ENCODE measurements at regions not wholly inside any gene's neighbourhood (a gene's known extent, or its start where the extent isn't known, plus 50 kb on each side); places are given as distances from the start of the nearest gene placed in this dataset.
A peak's percentile ranks its signal among the peaks of the same experiment; 100 is the strongest.

DNA sequence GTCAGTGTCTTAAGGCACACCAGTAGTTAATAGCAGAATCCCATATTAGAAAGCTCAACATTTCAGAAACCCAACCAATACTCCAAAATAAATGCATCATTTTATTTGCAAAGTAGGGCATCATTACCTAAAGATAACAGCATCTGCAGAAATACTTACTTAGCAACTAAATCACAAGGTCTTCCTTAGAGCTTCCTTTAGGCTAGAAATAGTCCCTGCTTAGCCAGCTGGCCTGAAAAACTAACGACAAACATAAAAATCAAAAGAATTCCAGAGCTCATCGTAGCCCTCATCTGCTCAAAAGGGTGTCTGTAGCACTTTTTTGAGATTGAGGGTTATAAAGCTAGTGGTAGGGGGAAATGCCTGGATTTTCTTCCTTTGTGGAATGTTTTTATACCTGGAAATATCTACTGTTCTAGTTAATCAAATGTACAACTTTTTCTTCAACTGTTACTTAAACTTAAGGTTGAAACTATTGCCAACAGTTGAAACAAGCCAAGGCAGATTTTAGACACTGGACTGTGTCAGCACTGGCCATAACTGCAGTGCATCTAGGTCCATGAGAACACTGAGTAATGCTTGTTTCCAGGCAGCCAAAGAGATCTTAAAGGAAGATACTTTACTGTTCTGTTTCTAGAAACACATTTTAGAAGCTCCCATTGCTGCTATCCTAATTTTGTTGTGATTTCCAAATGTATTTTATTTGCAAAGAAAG is 129.4 kb upstream of the RASA1 start:
- DNase-seq (ENCODE audit: low read depth): peak; percentile 25

DNA sequence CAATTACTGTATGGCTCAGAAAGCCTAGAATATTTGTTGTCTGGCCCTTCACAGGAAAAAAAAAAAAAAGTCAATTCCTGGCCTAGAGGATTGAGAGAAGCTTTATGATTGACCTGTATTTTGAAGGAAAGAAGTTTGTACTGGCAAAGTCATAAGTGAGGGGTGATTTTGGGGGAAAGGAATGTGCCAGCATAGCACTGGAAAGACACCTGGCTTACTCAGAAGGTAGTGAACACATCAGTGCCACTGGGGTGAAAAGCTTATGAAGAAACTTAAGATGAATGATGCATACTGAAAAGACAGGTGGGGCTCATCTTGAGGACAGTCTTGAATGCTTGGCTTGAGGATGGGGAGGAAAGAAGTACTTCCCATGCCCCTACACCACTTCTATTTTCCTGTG is 127.9 kb upstream of the RASA1 start:
- DNase-seq (ENCODE audit: low read depth): no peak

DNA sequence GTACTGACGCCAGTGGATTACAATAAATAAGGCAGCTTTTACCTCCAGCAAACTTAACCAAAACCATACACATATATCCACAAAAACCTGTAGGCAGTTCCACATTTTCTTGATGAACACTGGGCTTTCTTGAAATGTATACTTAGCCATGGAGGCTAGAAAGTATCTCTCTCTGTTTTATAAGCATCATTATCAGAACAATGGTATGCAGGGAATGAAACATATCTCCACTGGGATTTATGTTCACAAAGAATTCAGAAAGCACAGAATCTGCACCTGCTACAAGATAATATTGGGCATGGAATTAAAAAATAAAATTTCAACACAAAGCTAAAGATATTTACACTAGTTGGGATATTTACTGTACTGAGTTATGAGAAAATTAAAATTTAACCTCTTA is 126.1 kb upstream of the RASA1 start:
- no peak for DNase-seq (ENCODE audit: low read depth)

DNA sequence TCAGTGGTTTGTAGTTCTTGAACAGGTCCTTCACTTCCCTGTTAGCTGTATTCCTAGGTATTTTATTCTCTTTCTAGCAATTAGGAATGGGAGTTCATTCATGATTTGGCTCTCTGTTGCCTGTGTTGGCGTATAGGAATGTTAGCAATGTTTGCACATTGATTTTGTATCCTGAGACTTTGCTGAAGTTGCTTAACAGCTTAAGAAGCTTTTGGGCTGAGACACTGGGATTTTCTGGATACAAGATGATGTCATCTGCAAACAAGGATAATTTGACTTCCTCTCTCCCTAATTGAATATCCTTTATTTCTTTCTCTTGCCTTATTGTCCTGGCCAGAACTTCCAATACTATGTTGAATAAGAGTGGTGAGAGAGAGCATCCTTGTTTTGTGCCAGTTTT is 121.8 kb upstream of the RASA1 start:
- peak; percentile 61 for DNase-seq (ENCODE audit: low read depth)

DNA sequence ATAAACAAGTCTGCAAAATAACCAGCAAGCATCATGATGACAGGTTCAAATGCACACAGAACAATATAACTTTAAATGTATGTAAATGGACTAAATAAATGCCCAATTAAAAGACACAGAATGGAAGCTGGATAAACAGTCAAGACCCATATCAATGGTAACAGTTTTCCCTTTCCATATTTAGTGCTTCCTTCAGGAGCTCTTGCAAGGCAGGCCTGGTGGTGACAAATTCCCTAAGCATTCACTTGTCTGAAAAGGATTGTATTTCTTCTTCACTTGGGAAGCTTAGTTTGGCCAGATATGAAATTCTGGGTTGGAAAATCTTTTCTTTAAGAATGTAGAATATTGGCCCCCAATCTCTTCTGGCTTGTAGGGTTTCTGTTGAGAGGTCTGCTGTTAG is 120.2 kb upstream of the RASA1 start:
- no peak for DNase-seq (ENCODE audit: low read depth)

DNA sequence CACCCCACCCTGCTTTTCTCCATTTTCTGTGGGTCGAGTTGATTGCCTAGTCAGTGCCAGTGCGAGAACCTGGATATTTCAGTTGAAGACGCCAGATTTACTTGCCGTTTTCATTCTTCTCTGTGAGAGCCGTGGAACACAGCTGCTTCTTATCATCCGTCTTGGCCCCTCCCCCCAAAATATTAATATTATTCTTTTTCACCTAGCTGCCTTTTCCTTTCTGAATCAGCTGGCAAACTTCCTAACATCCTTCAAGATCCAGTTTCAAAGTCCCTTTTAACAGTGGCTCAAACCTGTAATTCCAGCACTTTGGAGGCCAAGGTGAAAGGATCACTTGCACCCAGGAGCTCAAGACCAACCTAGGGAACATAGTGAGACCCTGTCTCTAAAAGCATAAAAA is 117.1 kb upstream of the RASA1 start:
- DNase-seq (ENCODE audit: low read depth): no peak

DNA sequence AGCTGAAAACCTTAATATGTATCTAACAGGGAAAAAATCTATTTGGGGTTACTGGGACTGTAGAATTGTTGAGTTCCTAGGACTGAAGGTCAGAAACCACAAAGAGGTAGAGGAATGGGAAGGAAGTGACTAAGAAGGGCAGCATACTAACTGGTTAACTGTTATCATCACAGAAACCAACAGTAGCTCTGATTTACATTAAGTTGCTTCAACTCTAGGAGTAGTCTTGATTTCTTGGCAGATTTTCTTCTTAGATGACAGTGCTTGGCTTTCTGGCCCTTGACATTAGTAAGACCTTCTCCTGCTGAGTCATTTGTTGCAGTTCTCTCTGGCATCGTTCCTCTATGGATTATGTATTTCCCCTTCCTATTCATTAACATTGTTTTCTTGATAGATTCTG is 116.1 kb upstream of the RASA1 start:
- DNase-seq (ENCODE audit: low read depth): peak; percentile 76

DNA sequence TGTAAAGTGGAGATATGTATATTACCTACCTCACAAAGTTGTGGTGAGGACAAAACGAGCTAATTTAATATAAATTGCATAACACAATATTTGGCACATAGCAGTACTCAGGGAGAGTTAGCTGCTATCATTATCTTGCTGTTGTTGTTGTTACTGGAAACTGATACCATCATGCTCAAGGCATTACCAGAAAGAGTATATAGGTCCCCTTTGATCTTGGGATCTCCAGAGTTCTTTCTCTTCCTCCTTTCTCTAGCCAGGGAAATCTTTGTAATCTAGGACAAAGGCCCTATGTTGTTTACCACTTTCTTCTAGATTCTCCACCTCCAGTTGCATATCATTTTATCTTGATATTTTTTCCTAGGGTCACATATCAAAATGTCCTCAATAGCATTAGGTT is 114.8 kb upstream of the RASA1 start:
- no peak for DNase-seq (ENCODE audit: low read depth)

DNA sequence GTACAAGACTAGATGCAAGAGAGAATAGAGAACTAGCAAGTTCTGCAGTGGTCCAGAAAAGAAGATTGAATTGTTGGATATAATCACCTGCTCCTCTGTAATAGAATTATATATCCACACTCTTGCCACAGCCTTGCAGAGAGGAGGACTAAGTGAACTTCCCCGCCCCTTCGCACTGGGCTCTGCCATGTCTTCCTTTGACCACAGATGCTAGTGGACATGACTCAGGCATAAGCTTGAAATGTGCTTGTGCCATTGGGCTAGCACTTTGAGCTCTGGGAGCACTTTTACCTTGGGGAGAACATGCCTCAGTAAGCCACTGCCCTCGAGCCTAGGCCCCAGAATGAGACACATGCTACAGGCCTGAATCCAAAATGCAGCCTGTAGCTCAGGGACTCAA is 113.5 kb upstream of the RASA1 start:
- DNase-seq (ENCODE audit: low read depth): no peak

DNA sequence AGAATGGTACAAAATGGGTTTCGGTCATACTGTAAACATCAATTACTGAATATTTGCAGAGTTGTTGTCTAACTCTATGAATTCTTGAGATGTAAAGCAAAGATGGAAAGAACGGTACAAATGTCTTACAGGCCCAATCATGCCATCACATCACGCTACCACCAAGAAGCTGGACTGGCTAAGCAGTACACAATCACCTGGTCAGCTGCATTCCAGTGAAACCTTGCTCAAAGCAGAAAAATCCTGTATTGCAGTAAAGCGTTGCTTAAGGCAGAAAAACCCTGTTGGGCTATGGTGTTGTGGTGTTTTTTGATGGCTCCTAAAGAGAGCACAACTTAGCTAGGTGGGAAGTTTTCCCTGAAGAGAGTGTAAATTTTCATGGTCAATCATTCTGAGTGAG is 112.6 kb upstream of the RASA1 start:
- DNase-seq (ENCODE audit: low read depth): no peak

DNA sequence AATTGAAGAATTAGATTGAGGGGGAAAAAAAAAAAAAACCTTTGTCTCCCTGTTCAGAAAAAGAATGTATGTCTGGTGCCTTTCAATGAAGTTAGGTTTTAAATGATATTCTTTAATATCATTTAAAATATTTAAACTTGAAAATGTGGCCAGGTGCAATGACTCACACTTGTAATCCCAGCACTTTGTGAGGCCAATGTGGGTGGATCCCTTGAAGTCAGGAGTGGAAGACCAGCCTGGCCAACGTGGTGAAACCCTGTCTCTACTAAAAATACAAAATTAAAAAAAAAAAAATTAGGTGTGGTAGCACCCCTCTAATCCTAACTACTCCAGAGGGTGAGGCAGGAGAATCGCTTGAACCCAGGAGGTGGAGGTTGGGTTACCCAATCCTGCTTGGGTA is 111.1 kb upstream of the RASA1 start:
- no peak for DNase-seq (ENCODE audit: low read depth)

DNA sequence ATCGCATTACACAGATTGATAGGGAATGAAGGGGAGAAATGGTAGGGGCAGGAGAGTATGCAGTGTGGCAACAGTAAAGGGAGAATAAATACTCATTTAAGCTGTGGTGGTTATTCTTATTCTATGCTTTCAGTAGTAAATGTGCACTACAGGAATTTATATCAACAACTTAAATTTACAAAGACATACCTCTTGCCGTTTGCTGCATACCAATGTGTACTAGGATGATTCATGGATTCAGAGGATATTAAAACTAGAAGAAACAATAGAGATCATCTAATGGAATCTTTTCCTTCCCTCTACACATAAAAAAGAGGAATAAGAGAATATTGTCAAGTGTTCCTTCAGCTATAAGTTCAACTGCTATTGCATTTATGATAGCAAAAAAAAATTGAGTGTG is 103.3 kb upstream of the RASA1 start:
- DNase-seq (ENCODE audit: low read depth): no peak

DNA sequence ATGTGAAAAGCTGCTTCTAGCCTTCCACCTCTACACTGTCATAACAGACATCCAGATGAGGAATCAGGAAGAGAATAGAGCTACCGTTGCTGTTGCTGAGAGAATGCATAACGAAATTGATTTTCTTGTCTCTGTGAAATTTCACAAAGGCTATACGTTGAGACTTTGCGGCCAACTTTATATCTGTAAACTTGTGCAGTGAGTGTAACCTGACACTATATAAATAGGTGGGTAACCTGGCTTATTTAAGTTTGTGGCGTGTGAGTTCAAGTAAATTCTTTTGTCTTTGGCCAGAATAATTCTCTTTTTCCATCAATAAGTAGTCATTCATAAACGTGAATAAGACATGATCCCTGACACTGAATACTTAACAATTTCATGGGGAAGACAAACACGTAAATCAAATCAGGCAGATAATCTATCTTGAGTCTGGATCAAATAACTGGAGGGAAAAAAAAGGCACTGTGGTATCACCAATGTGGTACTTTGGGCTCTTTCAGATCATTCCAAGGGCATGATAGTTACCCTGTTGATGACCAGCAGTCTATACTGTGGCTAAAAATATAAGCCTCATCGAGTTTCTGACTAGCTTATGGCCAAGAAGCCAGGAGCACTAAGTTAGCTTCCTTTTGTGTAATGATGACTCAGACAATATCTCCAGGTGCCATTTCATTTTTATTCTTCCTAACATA is 98.2 kb upstream of the RASA1 start:
- DNase-seq (ENCODE audit: low read depth): no peak

DNA sequence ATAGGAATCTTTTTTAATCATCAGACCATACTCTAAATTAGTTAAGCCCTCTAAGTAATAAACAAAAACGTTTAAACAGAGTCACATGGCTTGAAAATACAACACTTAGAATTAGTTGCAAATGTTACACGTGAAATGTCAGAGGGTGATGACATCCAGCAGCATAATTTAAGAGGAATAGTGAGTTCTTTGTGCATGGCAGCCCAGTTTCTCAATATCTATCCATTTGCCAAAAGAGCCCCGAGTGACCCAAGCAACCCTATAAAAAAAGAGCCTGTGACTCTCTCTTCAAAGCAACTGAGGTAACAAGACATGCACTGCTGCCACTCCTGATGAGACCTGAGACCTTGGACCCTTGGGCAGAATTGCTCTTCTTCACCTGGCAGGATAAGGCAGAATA is 96.9 kb upstream of the RASA1 start:
- no peak for DNase-seq (ENCODE audit: low read depth)

DNA sequence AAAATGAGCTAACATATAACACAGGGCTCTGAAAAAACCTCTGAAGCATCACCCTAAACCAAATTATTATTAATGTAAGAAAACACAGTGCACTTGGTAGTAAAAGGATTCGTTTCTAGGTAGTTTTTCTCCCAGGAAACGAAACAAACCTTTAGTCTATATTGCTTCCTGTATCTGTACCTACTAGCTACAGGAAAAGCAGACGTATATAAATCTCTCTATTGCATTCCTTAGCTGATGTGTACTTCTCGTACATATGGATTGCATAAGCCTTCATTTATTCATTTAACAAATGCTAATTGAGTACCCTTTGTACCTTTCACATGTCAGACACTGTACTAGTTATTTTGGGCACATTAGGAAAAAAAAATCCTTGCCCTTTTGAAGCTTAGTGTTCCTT is 85.0 kb upstream of the RASA1 start:
- no peak for DNase-seq (ENCODE audit: low read depth)

DNA sequence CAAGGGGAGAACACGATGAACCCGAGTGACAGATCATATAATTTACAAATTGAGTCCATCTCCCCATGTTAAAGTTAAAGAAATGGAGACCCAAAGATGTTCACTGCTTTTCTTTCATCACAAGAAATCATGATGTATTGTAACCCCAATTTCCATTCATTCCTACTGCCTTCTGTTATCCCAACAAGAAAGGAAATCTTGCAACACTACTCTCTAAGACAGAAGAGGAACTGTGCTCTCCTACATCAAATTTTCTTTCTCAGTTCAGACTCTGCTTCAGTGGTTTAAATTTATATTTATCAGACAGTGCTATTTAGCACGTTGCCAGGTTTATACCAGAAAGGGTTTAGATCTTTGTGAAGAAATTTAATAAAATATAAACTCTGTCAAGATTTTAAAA is 83.8 kb upstream of the RASA1 start:
- no peak for DNase-seq (ENCODE audit: low read depth)

DNA sequence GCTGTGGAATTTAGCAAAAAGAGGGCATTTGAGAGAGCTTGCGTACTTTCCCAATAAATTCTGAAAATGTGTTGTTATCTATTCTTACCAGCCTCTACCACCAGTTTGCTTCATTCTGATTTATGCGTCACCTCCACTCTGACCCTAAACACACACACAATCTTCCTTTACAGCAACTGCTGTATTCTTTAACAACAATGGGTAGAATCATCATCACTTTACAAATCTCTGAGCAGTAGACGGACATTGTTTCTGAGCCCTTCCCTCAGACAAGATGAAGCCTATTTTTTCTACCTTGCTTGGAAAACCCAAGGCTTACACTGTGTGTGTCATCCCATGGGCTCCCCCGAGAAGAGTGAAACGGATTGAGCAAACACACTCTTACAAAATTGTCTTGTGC is 83.1 kb upstream of the RASA1 start:
- DNase-seq (ENCODE audit: low read depth): no peak

DNA sequence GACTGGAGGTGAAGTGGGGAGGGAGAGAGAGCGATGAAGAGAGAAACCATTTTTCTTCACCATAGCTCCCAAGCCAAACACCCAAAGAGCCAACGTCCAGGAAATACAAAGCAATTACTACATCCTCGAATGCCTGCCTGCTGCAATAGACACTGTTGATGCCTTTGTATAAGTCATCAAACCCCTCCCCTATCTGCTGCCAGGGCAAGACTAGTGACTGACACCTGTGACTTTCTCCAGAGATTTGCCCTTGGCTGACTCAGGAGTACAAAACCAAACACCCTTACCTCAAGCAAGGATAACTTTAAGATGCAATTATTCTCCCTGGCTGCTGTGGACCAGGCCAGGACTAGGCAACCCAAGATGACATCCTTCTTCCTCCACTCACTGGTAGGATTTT is 81.8 kb upstream of the RASA1 start:
- DNase-seq (ENCODE audit: low read depth): no peak

DNA sequence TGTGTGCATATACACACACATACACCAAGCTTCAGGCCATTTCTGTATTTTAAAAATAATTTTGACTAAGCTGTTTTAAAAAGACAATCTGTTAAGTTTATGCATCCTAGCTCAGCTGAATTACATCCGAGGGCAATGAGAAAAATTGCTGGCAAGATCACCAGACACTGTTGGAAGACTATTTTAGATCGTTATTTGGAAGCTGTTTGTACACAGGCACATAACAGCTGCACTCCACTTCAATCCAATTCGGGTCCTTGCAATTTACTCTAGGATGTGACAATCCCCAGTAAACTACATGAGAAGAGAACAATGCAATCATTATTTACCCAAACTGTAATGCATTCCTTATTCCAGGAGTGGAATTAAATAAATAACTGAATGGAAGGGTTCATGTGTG is 79.3 kb upstream of the RASA1 start:
- DNase-seq (ENCODE audit: low read depth): no peak

DNA sequence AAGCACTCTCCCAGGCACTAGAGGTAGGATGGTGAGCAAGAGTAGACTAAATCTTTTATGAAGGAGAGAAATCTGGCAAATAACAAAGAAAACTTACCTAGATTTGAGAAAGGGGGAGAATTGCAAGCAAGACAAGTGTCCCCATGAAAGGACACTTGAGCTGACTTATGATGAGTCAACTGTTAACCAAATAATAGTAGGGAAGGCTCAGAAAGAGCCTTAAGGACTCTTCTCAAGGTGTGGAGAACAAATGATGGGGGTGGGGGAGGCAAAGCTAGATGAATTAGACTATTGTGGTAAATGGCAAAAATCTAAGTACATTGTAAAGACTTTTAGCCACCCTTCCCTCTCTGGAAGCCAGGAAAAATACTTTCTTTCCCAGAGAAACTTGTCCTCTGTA is 77.6 kb upstream of the RASA1 start:
- no peak for DNase-seq (ENCODE audit: low read depth)

DNA sequence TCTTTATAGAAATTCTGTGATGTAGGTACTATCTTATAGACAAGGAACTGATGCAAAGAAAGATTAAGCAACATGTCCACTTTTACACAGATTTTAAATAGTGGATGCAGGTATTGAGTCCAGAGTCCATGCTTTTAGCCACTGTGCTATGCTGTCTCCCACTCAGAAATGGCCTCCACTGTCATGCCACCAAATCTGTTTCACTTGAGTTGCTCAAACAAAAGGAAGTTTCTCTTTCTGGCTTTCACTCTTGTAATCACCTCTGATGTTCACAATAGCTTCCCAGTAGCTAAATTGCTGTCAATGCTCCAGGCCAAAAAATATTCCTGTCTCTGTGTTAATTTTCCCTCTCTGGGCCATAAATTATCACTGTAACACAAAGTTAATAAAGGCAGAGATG is 77.0 kb upstream of the RASA1 start:
- no peak for DNase-seq (ENCODE audit: low read depth)

DNA sequence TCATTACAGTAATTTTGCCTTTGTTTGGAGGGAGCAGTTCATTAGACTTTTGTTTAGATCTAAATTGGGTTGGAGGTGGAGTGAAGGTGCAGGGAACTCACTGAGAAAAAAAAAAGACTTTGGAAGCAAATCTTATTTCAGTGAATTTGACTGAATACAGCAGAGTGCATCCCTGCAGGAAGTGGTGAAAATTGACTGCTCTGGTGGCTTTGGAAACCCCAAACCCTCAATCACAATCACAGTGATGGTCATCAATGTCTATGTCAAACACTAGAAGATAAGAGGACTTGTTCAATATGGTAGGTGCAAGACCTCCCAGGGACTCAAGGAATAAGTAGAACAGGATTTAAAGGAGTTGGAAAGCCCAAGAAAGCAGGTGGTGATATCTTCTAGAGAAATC is 76.0 kb upstream of the RASA1 start:
- no peak for DNase-seq (ENCODE audit: low read depth)

DNA sequence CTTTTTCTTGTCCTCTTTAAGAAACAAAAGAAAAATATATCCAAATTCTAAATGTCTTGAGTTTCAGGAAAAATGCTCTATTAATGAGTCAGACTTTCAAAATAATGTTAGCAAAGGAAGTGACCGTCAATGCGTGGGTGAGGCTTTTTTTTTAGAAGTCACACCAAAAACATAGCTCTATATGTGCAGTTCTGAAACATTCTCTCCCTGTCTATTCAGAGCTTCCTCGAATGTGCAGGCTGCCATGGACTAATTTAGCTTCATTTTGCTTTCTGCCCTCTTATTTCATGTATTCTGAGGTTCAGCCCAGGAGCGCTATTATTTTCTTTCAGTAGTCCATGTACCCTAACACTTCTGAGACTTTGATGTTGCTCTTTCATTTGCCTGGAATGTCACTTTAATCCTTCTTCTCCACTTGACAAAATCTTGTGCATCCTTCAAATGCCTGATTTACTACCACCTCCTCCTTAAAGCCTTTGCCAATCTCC is 72.5 kb upstream of the RASA1 start:
- DNase-seq (ENCODE audit: low read depth): peak; percentile 63

DNA sequence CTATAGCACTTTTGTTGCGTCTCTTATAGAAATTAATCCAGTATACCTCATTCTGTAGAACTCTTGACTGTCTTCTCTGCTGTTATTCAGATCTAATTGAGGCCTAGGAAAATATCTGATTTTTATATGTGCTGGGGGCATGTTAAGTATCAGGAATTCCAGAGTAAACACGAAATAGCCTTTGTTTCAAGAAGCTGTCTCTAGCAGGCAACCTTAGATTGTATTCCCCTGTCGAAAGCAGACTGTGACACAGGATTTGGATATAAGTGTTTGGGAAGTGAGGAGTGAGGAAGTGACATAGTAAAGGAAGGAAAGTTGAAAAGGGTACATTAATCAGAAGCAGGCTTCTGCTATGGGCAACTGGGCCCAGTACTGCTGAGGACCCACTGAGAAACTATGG is 72.1 kb upstream of the RASA1 start:
- no peak for DNase-seq (ENCODE audit: low read depth)
